ENCODE measurements at regions not wholly inside any gene's neighbourhood (a gene's known extent, or its start where the extent isn't known, plus 50 kb on each side); places are given as distances from the start of the nearest gene placed in this dataset.

DNA sequence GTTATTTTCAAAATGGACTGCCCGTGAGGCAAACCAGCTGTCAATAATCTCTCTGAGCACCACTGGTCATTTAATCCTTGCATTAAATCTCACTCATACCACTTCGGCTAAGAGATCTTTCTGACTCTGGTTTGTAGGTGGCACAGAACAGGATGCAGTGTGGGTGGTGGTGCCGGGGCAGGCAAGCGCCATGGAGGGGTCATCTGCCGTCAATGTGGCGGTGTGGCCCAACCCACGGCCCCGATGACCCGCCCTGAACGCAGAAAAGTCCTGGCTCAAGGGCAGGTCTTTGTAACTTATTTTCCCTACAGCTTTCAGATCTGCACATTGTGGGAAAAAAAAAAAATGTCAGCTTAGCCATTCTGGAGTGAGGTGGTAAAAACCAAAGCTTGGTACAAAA is 73.2 kb upstream of the MGMT start:
- TF ChIP-seq, protein P1, sequence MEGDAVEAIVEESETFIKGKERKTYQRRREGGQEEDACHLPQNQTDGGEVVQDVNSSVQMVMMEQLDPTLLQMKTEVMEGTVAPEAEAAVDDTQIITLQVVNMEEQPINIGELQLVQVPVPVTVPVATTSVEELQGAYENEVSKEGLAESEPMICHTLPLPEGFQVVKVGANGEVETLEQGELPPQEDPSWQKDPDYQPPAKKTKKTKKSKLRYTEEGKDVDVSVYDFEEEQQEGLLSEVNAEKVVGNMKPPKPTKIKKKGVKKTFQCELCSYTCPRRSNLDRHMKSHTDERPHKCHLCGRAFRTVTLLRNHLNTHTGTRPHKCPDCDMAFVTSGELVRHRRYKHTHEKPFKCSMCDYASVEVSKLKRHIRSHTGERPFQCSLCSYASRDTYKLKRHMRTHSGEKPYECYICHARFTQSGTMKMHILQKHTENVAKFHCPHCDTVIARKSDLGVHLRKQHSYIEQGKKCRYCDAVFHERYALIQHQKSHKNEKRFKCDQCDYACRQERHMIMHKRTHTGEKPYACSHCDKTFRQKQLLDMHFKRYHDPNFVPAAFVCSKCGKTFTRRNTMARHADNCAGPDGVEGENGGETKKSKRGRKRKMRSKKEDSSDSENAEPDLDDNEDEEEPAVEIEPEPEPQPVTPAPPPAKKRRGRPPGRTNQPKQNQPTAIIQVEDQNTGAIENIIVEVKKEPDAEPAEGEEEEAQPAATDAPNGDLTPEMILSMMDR (IDR thresholded peaks at IDR 0.05 in 2 of 3, conservative IDR thresholded peaks at IDR 0.05 in 1 of 3; ENCODE audit: insufficient read depth in 2 of 3, low read depth in 1 of 3, low read length in 3 of 3) = no peak
- TF ChIP-seq, protein P2, sequence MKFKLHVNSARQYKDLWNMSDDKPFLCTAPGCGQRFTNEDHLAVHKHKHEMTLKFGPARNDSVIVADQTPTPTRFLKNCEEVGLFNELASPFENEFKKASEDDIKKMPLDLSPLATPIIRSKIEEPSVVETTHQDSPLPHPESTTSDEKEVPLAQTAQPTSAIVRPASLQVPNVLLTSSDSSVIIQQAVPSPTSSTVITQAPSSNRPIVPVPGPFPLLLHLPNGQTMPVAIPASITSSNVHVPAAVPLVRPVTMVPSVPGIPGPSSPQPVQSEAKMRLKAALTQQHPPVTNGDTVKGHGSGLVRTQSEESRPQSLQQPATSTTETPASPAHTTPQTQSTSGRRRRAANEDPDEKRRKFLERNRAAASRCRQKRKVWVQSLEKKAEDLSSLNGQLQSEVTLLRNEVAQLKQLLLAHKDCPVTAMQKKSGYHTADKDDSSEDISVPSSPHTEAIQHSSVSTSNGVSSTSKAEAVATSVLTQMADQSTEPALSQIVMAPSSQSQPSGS (CRISPR knock-in tag; IDR thresholded peaks at IDR 0.05) = no peak
- TF ChIP-seq ZNF24 (IDR thresholded peaks at IDR 0.05) = no peak
- TF ChIP-seq, protein P3, sequence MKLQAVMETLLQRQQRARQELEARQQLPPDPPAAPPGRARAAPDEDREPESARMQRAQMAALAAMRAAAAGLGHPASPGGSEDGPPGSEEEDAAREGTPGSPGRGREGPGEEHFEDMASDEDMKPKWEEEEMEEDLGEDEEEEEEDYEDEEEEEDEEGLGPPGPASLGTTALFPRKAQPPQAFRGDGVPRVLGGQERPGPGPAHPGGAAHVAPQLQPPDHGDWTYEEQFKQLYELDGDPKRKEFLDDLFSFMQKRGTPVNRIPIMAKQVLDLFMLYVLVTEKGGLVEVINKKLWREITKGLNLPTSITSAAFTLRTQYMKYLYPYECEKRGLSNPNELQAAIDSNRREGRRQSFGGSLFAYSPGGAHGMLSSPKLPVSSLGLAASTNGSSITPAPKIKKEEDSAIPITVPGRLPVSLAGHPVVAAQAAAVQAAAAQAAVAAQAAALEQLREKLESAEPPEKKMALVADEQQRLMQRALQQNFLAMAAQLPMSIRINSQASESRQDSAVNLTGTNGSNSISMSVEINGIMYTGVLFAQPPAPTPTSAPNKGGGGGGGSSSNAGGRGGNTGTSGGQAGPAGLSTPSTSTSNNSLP (IDR thresholded peaks at IDR 0.05; ENCODE audit: borderline replicate concordance, low read depth, low read length) = no peak
- TF ChIP-seq, protein P4, sequence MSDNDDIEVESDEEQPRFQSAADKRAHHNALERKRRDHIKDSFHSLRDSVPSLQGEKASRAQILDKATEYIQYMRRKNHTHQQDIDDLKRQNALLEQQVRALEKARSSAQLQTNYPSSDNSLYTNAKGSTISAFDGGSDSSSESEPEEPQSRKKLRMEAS (CRISPR knock-in tag; IDR thresholded peaks at IDR 0.05) = no peak
- no peak for TF ChIP-seq ZNF785 (CRISPR knock-in tag; IDR thresholded peaks at IDR 0.05)
- no peak for TF ChIP-seq POLR2A (conservative IDR thresholded peaks at IDR 0.05)
- TF ChIP-seq, protein P5, sequence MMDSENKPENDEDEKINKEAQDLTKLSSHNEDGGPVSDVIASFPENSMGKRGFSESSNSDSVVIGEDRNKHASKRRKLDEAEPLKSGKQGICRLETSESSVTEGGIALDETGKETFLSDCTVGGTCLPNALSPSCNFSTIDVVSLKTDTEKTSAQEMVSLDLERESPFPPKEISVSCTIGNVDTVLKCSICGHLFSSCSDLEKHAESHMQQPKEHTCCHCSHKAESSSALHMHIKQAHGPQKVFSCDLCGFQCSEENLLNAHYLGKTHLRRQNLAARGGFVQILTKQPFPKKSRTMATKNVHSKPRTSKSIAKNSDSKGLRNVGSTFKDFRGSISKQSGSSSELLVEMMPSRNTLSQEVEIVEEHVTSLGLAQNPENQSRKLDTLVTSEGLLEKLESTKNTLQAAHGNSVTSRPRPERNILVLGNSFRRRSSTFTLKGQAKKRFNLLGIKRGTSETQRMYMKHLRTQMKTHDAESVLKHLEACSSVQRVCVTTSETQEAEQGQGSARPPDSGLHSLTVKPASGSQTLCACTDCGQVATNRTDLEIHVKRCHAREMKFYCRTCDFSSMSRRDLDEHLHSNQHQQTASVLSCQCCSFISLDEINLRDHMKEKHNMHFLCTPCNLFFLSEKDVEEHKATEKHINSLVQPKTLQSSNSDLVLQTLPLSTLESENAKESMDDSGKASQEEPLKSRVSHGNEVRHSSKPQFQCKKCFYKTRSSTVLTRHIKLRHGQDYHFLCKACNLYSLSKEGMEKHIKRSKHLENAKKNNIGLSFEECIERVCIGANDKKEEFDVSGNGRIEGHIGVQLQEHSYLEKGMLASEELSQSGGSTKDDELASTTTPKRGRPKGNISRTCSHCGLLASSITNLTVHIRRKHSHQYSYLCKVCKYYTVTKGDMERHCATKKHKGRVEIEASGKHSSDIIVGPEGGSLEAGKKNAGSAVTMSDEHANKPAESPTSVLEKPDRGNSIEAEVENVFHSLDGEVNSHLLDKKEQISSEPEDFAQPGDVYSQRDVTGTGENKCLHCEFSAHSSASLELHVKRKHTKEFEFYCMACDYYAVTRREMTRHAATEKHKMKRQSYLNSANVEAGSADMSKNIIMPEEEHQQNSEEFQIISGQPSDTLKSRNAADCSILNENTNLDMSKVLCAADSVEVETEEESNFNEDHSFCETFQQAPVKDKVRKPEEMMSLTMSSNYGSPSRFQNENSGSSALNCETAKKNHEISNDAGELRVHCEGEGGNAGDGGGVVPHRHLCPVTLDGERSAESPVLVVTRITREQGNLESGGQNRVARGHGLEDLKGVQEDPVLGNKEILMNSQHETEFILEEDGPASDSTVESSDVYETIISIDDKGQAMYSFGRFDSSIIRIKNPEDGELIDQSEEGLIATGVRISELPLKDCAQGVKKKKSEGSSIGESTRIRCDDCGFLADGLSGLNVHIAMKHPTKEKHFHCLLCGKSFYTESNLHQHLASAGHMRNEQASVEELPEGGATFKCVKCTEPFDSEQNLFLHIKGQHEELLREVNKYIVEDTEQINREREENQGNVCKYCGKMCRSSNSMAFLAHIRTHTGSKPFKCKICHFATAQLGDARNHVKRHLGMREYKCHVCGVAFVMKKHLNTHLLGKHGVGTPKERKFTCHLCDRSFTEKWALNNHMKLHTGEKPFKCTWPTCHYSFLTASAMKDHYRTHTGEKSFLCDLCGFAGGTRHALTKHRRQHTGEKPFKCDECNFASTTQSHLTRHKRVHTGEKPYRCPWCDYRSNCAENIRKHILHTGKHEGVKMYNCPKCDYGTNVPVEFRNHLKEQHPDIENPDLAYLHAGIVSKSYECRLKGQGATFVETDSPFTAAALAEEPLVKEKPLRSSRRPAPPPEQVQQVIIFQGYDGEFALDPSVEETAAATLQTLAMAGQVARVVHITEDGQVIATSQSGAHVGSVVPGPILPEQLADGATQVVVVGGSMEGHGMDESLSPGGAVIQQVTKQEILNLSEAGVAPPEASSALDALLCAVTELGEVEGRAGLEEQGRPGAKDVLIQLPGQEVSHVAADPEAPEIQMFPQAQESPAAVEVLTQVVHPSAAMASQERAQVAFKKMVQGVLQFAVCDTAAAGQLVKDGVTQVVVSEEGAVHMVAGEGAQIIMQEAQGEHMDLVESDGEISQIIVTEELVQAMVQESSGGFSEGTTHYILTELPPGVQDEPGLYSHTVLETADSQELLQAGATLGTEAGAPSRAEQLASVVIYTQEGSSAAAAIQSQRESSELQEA (IDR thresholded peaks at IDR 0.05; ENCODE audit: low read depth) = no peak
- TF ChIP-seq, protein P6, sequence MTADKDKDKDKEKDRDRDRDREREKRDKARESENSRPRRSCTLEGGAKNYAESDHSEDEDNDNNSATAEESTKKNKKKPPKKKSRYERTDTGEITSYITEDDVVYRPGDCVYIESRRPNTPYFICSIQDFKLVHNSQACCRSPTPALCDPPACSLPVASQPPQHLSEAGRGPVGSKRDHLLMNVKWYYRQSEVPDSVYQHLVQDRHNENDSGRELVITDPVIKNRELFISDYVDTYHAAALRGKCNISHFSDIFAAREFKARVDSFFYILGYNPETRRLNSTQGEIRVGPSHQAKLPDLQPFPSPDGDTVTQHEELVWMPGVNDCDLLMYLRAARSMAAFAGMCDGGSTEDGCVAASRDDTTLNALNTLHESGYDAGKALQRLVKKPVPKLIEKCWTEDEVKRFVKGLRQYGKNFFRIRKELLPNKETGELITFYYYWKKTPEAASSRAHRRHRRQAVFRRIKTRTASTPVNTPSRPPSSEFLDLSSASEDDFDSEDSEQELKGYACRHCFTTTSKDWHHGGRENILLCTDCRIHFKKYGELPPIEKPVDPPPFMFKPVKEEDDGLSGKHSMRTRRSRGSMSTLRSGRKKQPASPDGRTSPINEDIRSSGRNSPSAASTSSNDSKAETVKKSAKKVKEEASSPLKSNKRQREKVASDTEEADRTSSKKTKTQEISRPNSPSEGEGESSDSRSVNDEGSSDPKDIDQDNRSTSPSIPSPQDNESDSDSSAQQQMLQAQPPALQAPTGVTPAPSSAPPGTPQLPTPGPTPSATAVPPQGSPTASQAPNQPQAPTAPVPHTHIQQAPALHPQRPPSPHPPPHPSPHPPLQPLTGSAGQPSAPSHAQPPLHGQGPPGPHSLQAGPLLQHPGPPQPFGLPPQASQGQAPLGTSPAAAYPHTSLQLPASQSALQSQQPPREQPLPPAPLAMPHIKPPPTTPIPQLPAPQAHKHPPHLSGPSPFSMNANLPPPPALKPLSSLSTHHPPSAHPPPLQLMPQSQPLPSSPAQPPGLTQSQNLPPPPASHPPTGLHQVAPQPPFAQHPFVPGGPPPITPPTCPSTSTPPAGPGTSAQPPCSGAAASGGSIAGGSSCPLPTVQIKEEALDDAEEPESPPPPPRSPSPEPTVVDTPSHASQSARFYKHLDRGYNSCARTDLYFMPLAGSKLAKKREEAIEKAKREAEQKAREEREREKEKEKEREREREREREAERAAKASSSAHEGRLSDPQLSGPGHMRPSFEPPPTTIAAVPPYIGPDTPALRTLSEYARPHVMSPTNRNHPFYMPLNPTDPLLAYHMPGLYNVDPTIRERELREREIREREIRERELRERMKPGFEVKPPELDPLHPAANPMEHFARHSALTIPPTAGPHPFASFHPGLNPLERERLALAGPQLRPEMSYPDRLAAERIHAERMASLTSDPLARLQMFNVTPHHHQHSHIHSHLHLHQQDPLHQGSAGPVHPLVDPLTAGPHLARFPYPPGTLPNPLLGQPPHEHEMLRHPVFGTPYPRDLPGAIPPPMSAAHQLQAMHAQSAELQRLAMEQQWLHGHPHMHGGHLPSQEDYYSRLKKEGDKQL (CRISPR knock-in tag; IDR thresholded peaks at IDR 0.05; ENCODE audit: borderline replicate concordance) = no peak
- TF ChIP-seq ZNF830 (CRISPR knock-in tag; IDR thresholded peaks at IDR 0.05) = no peak
- no peak for TF ChIP-seq ZNF644 (tag; IDR thresholded peaks at IDR 0.05; ENCODE audit: low read depth)
- TF ChIP-seq PTBP1 (IDR thresholded peaks at IDR 0.05; ENCODE audit: low read depth, low read length) = no peak
- no peak for TF ChIP-seq PRPF4 (IDR thresholded peaks at IDR 0.05; ENCODE audit: insufficient read depth, low read depth, low read length, poor library complexity, severe bottlenecking)

All from K562 (cell line).